AML-193 (cell line): ENCODE measurements at regions not wholly inside any gene's neighbourhood (a gene's known extent, or its start where the extent isn't known, plus 50 kb on each side); places are given as distances from the start of the nearest gene placed in this dataset.
"Not testable (repeated sequence)": the region's sequence is repeated elsewhere in the genome, so short reads cannot be mapped to it uniquely, and the experiment has no call there.

Source experiments
- DNase-seq, 2 experiments: peaks; one replicate each; lab custom pipeline; 2025; lab: John Stamatoyannopoulos, UW

- no peak for DNase-seq
Observed at GRCh38 chr4:57329279-57329678, 219.1 kb upstream of the IGFBP7 start.

GRCh38 chr4:57324673-57325307 is 214.6 kb upstream of the IGFBP7 start:
- DNase-seq, result no peak

GRCh38 chr4:57320849-57321248 is 210.7 kb upstream of the IGFBP7 start:
- DNase-seq, result no peak

GRCh38 chr4:57320217-57320616 is 210.0 kb upstream of the IGFBP7 start:
- DNase-seq, result no peak

- no peak for DNase-seq
Observed at GRCh38 chr4:57318703-57319102, 208.5 kb upstream of the IGFBP7 start.

GRCh38 chr4:57314636-57315035 is 204.5 kb upstream of the IGFBP7 start:
- DNase-seq, result no peak

- DNase-seq, result no peak
Observed at GRCh38 chr4:57312296-57312695, 202.1 kb upstream of the IGFBP7 start.

GRCh38 chr4:57309658-57310057 is 199.5 kb upstream of the IGFBP7 start:
- no peak for DNase-seq

GRCh38 chr4:57308301-57308700 is 198.1 kb upstream of the IGFBP7 start:
- no peak for DNase-seq

GRCh38 chr4:57305836-57306235 is 195.7 kb upstream of the IGFBP7 start:
- DNase-seq, result no peak

GRCh38 chr4:57303012-57303751 is 193.0 kb upstream of the IGFBP7 start:
- DNase-seq, result no peak

- DNase-seq, result not testable (repeated sequence)
Observed at GRCh38 chr4:57300300-57300699, 190.1 kb upstream of the IGFBP7 start.

- no peak for DNase-seq
Observed at GRCh38 chr4:57291911-57292310, 181.7 kb upstream of the IGFBP7 start.

GRCh38 chr4:57287687-57288604 is 177.8 kb upstream of the IGFBP7 start:
- no peak for DNase-seq

- DNase-seq, result no peak
Observed at GRCh38 chr4:57282933-57283310, 172.7 kb upstream of the IGFBP7 start.

- no peak for DNase-seq
Observed at GRCh38 chr4:57280481-57280880, 170.3 kb upstream of the IGFBP7 start.

- no peak for DNase-seq
Observed at GRCh38 chr4:57278780-57279179, 168.6 kb upstream of the IGFBP7 start.

GRCh38 chr4:57274082-57274481 is 163.9 kb upstream of the IGFBP7 start:
- no peak for DNase-seq

GRCh38 chr4:57270346-57270745 is 160.2 kb upstream of the IGFBP7 start:
- DNase-seq, result no peak

- DNase-seq, result no peak
Observed at GRCh38 chr4:57265831-57266582, 155.8 kb upstream of the IGFBP7 start.

GRCh38 chr4:57254754-57255153 is 144.6 kb upstream of the IGFBP7 start:
- DNase-seq, result no peak

- no peak for DNase-seq
Observed at GRCh38 chr4:57249083-57249482, 138.9 kb upstream of the IGFBP7 start.
